HL-60 (cell line): ENCODE measurements at regions not wholly inside any gene's neighbourhood (a gene's known extent, or its start where the extent isn't known, plus 50 kb on each side); places are given as distances from the start of the nearest gene placed in this dataset.

Source experiments
- DNase-seq, 2 experiments: peaks; one replicate each; pipeline ENCODE4 v3.0.0-alpha.2; 2010 to 2020; ENCODE audit warnings: low read depth in 1 of 2, low spot score in 1 of 2
- H3K27ac ChIP-seq: fragments of 250-450 bp; sonication (Bioruptor Pico); replicated peaks from 2 replicates; pipeline ENCODE4 v1.5.1; 2020; ENCODE audit warnings: mild to moderate bottlenecking, moderate library complexity
- H3K27me3 ChIP-seq: fragments of 250-450 bp; sonication (Bioruptor Pico); 2 replicates; pipeline ENCODE4 v1.5.1; 2021; ENCODE audit warnings: mild to moderate bottlenecking, moderate library complexity; ENCODE audit not compliant: insufficient read depth, poor library complexity, severe bottlenecking
- H3K4me3 ChIP-seq: replicated peaks from 2 replicates; pipeline ENCODE4 v1.5.1; 2011; ENCODE audit warnings: mild to moderate bottlenecking, control low read depth, low read length; ENCODE audit not compliant: insufficient read depth
- GABPA ChIP-seq: IDR thresholded peaks from 2 replicates; pipeline ENCODE4 v1.6.1; 2012; ENCODE audit warnings: low read depth
- POLR2AphosphoS5 ChIP-seq: IDR thresholded peaks from 2 replicates; pipeline ENCODE4 v1.6.1; 2012; ENCODE audit warnings: low read depth
- SPI1 ChIP-seq: IDR thresholded peaks from 2 replicates; pipeline ENCODE4 v1.6.1; 2012; ENCODE audit warnings: low read depth, mild to moderate bottlenecking, borderline replicate concordance
- TF ChIP-seq, protein P1 (sequence below): IDR thresholded peaks from one replicate; pipeline ENCODE4 v1.5.1; 2011; ENCODE audit warnings: low read length, control low read depth, inconsistent platforms; ENCODE audit not compliant: insufficient read depth
- TF ChIP-seq, protein P2 (sequence below): IDR thresholded peaks from 2 replicates; pipeline ENCODE4 v1.6.1; 2012; ENCODE audit warnings: low read depth; ENCODE audit not compliant: insufficient replicate concordance

DNA sequence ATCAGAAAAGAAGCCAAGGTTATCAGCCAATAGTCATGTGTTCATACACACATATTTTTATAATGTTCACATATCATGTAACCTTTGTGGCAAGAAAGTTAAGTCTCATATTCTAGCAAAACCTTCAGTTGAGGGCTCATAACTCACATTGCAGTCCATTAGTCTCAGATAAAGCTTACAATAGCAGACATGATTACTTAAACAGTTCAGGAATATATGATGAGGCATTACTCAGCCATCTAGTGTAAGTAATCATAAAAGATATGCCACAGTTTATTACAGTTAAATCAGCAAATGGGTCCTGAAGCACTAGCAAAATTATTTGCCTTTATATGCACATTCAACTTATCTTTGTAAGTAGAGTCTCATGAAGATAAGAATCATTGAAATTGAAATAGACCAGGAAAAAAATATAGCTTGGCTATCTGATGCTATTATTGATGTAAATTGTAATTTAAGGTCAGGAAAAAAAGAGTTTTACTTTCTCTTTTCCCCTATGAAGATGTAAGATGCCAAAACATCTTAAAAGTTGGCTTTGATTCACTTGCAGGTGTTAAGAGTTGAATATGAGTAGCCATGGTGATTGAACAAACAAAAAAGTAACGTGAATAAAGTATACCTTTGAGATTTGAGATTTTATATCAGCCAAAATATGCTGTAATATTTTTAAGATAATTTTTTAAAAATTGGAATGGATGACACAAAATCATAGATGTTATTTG lies 537.0 kb downstream of the SLC6A15 start:
- DNase-seq: no peak

DNA sequence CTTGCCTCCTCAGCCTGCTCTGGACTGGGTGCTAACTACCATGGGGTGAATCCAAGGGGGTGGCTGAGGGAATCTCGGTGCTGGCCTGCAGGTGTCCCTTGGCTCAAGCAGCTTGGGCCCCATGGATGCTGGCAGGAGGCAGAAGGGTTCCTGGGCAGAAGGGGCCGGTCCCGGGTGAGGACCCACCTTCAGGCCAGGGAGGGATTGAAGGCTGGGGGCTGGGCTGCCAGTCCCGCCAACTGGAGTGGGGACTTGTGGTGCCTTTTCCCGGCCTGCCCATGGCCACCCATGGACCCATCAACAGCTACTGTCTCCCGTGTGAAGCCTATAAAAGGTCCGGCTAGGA lies 550.1 kb downstream of the SLC6A15 start:
- TF ChIP-seq, protein P1, sequence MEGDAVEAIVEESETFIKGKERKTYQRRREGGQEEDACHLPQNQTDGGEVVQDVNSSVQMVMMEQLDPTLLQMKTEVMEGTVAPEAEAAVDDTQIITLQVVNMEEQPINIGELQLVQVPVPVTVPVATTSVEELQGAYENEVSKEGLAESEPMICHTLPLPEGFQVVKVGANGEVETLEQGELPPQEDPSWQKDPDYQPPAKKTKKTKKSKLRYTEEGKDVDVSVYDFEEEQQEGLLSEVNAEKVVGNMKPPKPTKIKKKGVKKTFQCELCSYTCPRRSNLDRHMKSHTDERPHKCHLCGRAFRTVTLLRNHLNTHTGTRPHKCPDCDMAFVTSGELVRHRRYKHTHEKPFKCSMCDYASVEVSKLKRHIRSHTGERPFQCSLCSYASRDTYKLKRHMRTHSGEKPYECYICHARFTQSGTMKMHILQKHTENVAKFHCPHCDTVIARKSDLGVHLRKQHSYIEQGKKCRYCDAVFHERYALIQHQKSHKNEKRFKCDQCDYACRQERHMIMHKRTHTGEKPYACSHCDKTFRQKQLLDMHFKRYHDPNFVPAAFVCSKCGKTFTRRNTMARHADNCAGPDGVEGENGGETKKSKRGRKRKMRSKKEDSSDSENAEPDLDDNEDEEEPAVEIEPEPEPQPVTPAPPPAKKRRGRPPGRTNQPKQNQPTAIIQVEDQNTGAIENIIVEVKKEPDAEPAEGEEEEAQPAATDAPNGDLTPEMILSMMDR: no peak
- TF ChIP-seq, protein P2, sequence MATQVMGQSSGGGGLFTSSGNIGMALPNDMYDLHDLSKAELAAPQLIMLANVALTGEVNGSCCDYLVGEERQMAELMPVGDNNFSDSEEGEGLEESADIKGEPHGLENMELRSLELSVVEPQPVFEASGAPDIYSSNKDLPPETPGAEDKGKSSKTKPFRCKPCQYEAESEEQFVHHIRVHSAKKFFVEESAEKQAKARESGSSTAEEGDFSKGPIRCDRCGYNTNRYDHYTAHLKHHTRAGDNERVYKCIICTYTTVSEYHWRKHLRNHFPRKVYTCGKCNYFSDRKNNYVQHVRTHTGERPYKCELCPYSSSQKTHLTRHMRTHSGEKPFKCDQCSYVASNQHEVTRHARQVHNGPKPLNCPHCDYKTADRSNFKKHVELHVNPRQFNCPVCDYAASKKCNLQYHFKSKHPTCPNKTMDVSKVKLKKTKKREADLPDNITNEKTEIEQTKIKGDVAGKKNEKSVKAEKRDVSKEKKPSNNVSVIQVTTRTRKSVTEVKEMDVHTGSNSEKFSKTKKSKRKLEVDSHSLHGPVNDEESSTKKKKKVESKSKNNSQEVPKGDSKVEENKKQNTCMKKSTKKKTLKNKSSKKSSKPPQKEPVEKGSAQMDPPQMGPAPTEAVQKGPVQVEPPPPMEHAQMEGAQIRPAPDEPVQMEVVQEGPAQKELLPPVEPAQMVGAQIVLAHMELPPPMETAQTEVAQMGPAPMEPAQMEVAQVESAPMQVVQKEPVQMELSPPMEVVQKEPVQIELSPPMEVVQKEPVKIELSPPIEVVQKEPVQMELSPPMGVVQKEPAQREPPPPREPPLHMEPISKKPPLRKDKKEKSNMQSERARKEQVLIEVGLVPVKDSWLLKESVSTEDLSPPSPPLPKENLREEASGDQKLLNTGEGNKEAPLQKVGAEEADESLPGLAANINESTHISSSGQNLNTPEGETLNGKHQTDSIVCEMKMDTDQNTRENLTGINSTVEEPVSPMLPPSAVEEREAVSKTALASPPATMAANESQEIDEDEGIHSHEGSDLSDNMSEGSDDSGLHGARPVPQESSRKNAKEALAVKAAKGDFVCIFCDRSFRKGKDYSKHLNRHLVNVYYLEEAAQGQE: no peak
- no peak for TF ChIP-seq SPI1
- TF ChIP-seq POLR2AphosphoS5: no peak
- no peak for TF ChIP-seq GABPA
- H3K27ac ChIP-seq: no peak overlapping the region
- no peaks in the 10 kb centered on the region for H3K27me3 ChIP-seq
- no peak overlapping the region for H3K4me3 ChIP-seq
- no peak for DNase-seq

More for the DNA sequence above, 537.0 kb downstream of the SLC6A15 start:
- Histone ChIP-seq H3K4me3 (no peak overlapping the region), H3K27ac (no peak overlapping the region), H3K27me3 (no peaks in the 10 kb centered on the region)
- TF ChIP-seq POLR2AphosphoS5 (no peak), GABPA (no peak), SPI1 (no peak)
- TF ChIP-seq, protein P2: no peak
- TF ChIP-seq, protein P1: no peak

DNA sequence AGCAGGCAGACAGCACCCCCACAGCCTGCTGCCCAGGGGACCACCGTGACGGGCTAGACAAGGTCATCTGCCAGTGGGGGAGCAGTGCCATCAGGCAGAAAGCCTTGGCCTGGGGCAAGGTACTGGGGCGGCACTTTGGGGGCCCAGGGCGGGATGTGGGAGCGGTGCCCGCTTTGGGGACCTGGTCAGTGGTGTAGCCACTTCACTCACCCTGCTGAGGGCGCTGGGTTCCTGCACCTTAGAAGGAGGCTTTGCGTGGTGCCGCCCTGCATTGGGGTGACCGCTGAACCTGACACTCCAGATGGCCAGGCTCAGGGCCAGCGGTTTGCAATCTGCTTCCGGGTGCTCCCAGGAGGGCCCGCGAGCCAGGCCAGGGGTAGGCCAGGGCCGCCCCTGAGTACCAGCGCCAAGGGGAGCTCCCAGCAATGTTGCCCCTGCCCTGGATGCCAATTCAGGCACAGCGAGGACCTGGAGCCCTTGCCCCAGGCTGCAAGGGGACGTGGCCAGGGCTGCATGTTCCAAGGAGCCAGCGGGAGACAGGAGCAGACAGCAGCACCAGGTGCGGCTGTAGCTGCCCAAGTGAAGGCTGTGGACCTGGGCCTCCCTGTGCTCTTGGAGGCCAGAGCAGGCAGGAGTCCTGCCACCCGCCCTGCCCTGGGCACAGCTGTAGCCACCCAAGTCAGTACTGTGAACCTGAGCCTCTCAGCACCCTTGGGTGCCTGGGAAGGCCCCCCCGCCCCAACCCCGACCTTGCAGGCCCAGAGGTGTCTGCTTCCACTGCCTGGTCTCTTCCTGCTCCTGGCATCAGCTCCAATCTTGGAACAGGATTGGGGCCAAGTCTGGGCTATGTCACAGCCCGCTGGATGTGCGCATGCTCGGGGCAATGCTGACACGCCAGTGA lies 550.7 kb downstream of the SLC6A15 start:
- Histone ChIP-seq H3K27ac (no peak overlapping the region), H3K4me3 (no peak overlapping the region), H3K27me3 (no peaks in the 10 kb centered on the region)
- TF ChIP-seq SPI1: no peak
- no peak for TF ChIP-seq POLR2AphosphoS5
- no peak for DNase-seq

DNA sequence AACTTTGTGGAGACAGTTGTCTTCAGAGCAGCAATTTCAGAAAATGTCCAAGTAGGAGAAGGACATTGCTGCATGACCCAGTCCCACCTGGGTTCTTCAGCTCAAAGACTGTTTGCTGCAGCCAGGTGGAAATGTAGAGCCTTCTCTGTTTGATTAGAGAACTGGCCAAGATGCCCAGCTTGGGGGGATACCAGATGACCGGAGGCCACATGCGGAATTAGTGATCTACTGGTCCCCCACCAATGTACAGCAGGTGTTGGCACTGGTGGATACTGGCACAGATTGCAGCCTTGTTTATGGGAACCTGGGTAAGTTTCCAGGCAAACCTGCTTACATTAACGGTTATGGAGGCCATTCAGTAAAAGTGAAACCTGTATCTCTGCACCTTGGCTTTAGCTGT lies 555.3 kb downstream of the SLC6A15 start:
- no peak for DNase-seq
- Histone ChIP-seq H3K27ac (no peak overlapping the region), H3K27me3 (no peaks in the 10 kb centered on the region), H3K4me3 (no peak overlapping the region)
- TF ChIP-seq, protein P1: no peak
- no peak for TF ChIP-seq POLR2AphosphoS5
- TF ChIP-seq, protein P2: no peak
- no peak for TF ChIP-seq SPI1
- no peak for TF ChIP-seq GABPA
